Prostate gland (tissue), 2 donors: ENCODE measurements at regions not wholly inside any gene's neighbourhood (a gene's known extent, or its start where the extent isn't known, plus 50 kb on each side); places are given as distances from the start of the nearest gene placed in this dataset.
"Not testable (repeated sequence)": the region's sequence is repeated elsewhere in the genome, so short reads cannot be mapped to it uniquely, and the experiment has no call there.

ENCODE experiments used
- DNase-seq: peaks from one replicate; pipeline ENCODE4 v3.0.0-alpha.2; 2019; ENCODE audit warnings: low spot score
- H3K27ac ChIP-seq, 2 donors: fragments of 200-600 bp; sonication (generic); 2 replicates each; pipeline ENCODE4 v1.5.1; 2017 to 2019
- H3K27me3 ChIP-seq: fragments of 200-600 bp; sonication (generic); replicated peaks from 2 replicates; pipeline ENCODE4 v1.5.1; 2019; ENCODE audit not compliant: insufficient read depth
- H3K36me3 ChIP-seq, 2 donors: fragments of 200-600 bp; sonication (generic); 1 replicate in 1 of 2; 2 replicates in 1 of 2; pipeline versions ENCODE4 v1.5.1 to v1.8.1; 2017 to 2019
- H3K4me1 ChIP-seq: fragments of 200-600 bp; sonication (generic); replicated peaks from 2 replicates; pipeline ENCODE4 v1.5.1; 2019
- H3K4me3 ChIP-seq, 2 donors: fragments of 200-600 bp; sonication (generic); 2 replicates each; pipeline ENCODE4 v1.5.1; 2017 to 2019
- H3K9me3 ChIP-seq: fragments of 200-600 bp; sonication (generic); 2 replicates; pipeline ENCODE4 v1.5.1; 2017
- CTCF ChIP-seq, 4 experiments: fragments of 200-600 bp in 2 of 4; fragments of 450-650 bp in 2 of 4; sonication (generic) in 2 of 4; IDR thresholded peaks; 1 replicate in 3 of 4; 2 replicates in 1 of 4; pipeline ENCODE4 v1.5.1; 2016 to 2019; ENCODE audit warnings: antibody characterized with exemption in 4 of 4, mild to moderate bottlenecking in 2 of 4, moderate library complexity in 2 of 4
- POLR2A ChIP-seq: fragments of 450-650 bp; IDR thresholded peaks from one replicate; pipeline ENCODE4 v1.6.1; 2016; ENCODE audit warnings: antibody characterized with exemption, mild to moderate bottlenecking
- POLR2AphosphoS5 ChIP-seq: sonication (generic); formaldehyde crosslinking; IDR thresholded peaks from one replicate; pipeline ENCODE4 v1.6.1; 2017; ENCODE audit warnings: antibody characterized with exemption
- WGBS: methylation state at CpG from one replicate; pipeline ENCODE4 v1.1.5; 2018; 5-methylcytosine and 5-hydroxymethylcytosine counted together
- intact Hi-C: fragments of 100-400 bp; cut with DNase I; formaldehyde crosslinking; loops from one replicate; pipeline ENCODE4 v1.14.2; 2022

- Histone ChIP-seq H3K4me3 (no peak overlapping the region), H3K4me1 (no peaks in the 10 kb centered on the region), H3K27ac (no peak overlapping the region), H3K9me3 (no peaks in the 10 kb centered on the region), H3K36me3 (no peaks in the 10 kb centered on the region), H3K27me3 (no peaks in the 10 kb centered on the region)
- WGBS: 48% methylated on average over 1 of the region's 1 CpG
- intact Hi-C loops: no loop called here
- no peak for DNase-seq
- TF ChIP-seq CTCF (IDR thresholded peaks at IDR 0.05) (no peak), POLR2A (no peak), POLR2AphosphoS5 (no peak)
These were observed 267.5 kb downstream of the FAT4 start for GRCh38 chr4:125582302-125582701.

GRCh38 chr4:125590158-125590557 lies 275.4 kb downstream of the FAT4 start:
- TF ChIP-seq POLR2A (no peak), POLR2AphosphoS5 (no peak), CTCF (IDR thresholded peaks at IDR 0.05) (no peak)
- H3K4me1 ChIP-seq: no peaks in the 10 kb centered on the region
- H3K27ac ChIP-seq: no peak overlapping the region
- no peak overlapping the region for H3K4me3 ChIP-seq
- DNase-seq: no peak
- no peaks in the 10 kb centered on the region for H3K36me3 ChIP-seq
- intact Hi-C loops: no loop called here
- WGBS: 91% methylated on average over 1 of the region's 1 CpG
- H3K27me3 ChIP-seq: no peaks in the 10 kb centered on the region
- no peaks in the 10 kb centered on the region for H3K9me3 ChIP-seq

- no peaks in the 10 kb centered on the region for H3K27me3 ChIP-seq
- H3K4me3 ChIP-seq: no peak overlapping the region
- H3K9me3 ChIP-seq: no peaks in the 10 kb centered on the region
- TF ChIP-seq POLR2A (no peak), POLR2AphosphoS5 (no peak), CTCF (IDR thresholded peaks at IDR 0.05) (no peak)
- no peak for DNase-seq
- no peaks in the 10 kb centered on the region for H3K36me3 ChIP-seq
- no peak overlapping the region for H3K27ac ChIP-seq
- WGBS: 97% methylated on average over 8 of the region's 8 CpGs
- intact Hi-C loops: no loop called here
- H3K4me1 ChIP-seq: no peaks in the 10 kb centered on the region
These were observed 276.5 kb downstream of the FAT4 start for GRCh38 chr4:125591290-125591689.

- Histone ChIP-seq H3K4me1 (no peaks in the 10 kb centered on the region), H3K4me3 (no peak overlapping the region), H3K27ac (no peak overlapping the region), H3K27me3 (no peaks in the 10 kb centered on the region), H3K9me3 (no peaks in the 10 kb centered on the region), H3K36me3 (no peaks in the 10 kb centered on the region)
- intact Hi-C loops: no loop called here
- no peak for DNase-seq
- TF ChIP-seq CTCF (IDR thresholded peaks at IDR 0.05) (no peak), POLR2A (no peak), POLR2AphosphoS5 (no peak)
- 83% methylated on average over 4 of the region's 4 CpGs for WGBS
These were observed 279.4 kb downstream of the FAT4 start for GRCh38 chr4:125594056-125594602.

- H3K9me3 ChIP-seq, H3K4me3 ChIP-seq, H3K36me3 ChIP-seq, intact Hi-C loops, DNase-seq, H3K4me1 ChIP-seq, H3K27me3 ChIP-seq, H3K27ac ChIP-seq: not testable (repeated sequence)
- 84% methylated on average over 2 of the region's 2 CpGs for WGBS
These were observed 291.2 kb downstream of the FAT4 start for GRCh38 chr4:125605926-125606325.
